Esophagus squamous epithelium (tissue), 4 donors: ENCODE measurements at regions not wholly inside any gene's neighbourhood (a gene's known extent, or its start where the extent isn't known, plus 50 kb on each side); places are given as distances from the start of the nearest gene placed in this dataset.

Experiments used
- CTCF ChIP-seq, 6 experiments: fragments of 450-650 bp in 4 of 6; fragments of 200-600 bp in 2 of 6; sonication (generic) in 2 of 6; IDR thresholded peaks; one replicate each; pipeline ENCODE4 v1.5.1; 2016 to 2019; ENCODE audit warnings: antibody characterized with exemption in 6 of 6, mild to moderate bottlenecking in 4 of 6, moderate library complexity in 4 of 6
- POLR2A ChIP-seq, 4 donors: fragments of 450-650 bp; IDR thresholded peaks; one replicate each; pipeline ENCODE4 v1.6.1; 2017; ENCODE audit warnings: antibody characterized with exemption in 4 of 4, mild to moderate bottlenecking in 4 of 4, moderate library complexity in 3 of 4

GRCh38 chr12:91792597-91792996, 353.0 kb downstream of the BTG1 start:
- TF ChIP-seq CTCF (IDR thresholded peaks at IDR 0.05) (no peak), POLR2A (IDR thresholded peaks at IDR 0.05) (no peak)
